ENCODE measurements at regions not wholly inside any gene's neighbourhood (a gene's known extent, or its start where the extent isn't known, plus 50 kb on each side); places are given as distances from the start of the nearest gene placed in this dataset.
"Not testable (repeated sequence)": the region's sequence is repeated elsewhere in the genome, so short reads cannot be mapped to it uniquely, and the experiment has no call there.

- ATAC-seq (replicated peaks in 1 of 2): no peak
- Mint-ChIP-seq H3K27me3 (ENCODE audit: low read depth) (peaks cover 5% of the 10 kb centered on the region), H3K36me3 (ENCODE audit: insufficient read depth in 2 of 2) (no peaks in the 10 kb centered on the region), H3K9me3 (no peaks in the 10 kb centered on the region), H3K4me3 (no peak overlapping the region), H3K27ac (no peak overlapping the region), H3K4me1 (ENCODE audit: low read depth) (no peaks in the 10 kb centered on the region)
- DNase-seq: peak; percentile 7 to 39
These were observed 464.9 kb downstream of the MFSD1 start for GRCh38 chr3:159266779-159267178.

- DNase-seq (no peak), ATAC-seq (replicated peaks in 1 of 2) (no peak)
- Mint-ChIP-seq H3K9me3 (peaks cover 2% of the 10 kb centered on the region in 2 donors), H3K4me3 (no peak overlapping the region), H3K27me3 (ENCODE audit: low read depth) (peaks cover 5% of the 10 kb centered on the region), H3K36me3 (ENCODE audit: insufficient read depth in 2 of 2) (no peaks in the 10 kb centered on the region), H3K4me1 (ENCODE audit: low read depth) (no peaks in the 10 kb centered on the region), H3K27ac (no peak overlapping the region)
These were observed 470.1 kb downstream of the MFSD1 start for GRCh38 chr3:159271799-159272512.

GRCh38 chr3:159273070-159273469 lies 471.2 kb downstream of the MFSD1 start:
- Mint-ChIP-seq H3K36me3 (ENCODE audit: insufficient read depth in 2 of 2) (no peaks in the 10 kb centered on the region), H3K4me3 (no peak overlapping the region), H3K9me3 (peaks cover 2 to 3% of the 10 kb centered on the region in 2 donors), H3K4me1 (ENCODE audit: low read depth) (no peaks in the 10 kb centered on the region), H3K27me3 (ENCODE audit: low read depth) (peaks cover 8% of the 10 kb centered on the region), H3K27ac (no peak overlapping the region)
- DNase-seq (no peak), ATAC-seq (replicated peaks in 1 of 2) (no peak)

DNA sequence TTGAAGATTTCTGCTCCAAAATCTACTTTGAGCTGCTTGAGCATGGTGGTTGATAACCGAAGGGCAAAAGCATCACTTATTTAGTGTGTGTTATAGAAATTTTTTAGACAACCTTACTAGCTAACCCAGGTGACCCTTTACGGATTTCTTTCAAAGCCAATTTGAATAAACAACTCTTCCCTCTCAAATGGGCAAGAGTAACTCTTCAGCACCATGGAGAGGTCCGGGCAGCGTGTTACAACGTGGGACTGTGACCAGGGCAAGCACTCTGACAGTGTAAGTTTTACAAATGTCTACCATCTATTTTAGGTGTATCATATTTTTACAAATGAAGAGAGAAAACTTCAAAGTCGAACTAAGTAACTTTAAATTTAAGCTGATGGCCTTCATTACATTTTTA lies 471.8 kb downstream of the MFSD1 start:
- peak in 1 of 2 donors; percentile 2 for DNase-seq
- no peaks in the 10 kb centered on the region for H3K36me3 Mint-ChIP-seq (ENCODE audit: insufficient read depth in 2 of 2)
- H3K9me3 Mint-ChIP-seq: peaks cover 2 to 3% of the 10 kb centered on the region in 2 donors
- H3K27me3 Mint-ChIP-seq (ENCODE audit: low read depth): peaks cover 8% of the 10 kb centered on the region
- no peaks in the 10 kb centered on the region for H3K4me1 Mint-ChIP-seq (ENCODE audit: low read depth)
- no peak overlapping the region for H3K4me3 Mint-ChIP-seq
- no peak overlapping the region for H3K27ac Mint-ChIP-seq
- ATAC-seq (replicated peaks in 1 of 2): no peak

- DNase-seq: no peak
- ATAC-seq (replicated peaks in 1 of 2): no peak
- no peaks in the 10 kb centered on the region for H3K36me3 Mint-ChIP-seq (ENCODE audit: insufficient read depth in 2 of 2)
- no peak overlapping the region for H3K27ac Mint-ChIP-seq
- H3K9me3 Mint-ChIP-seq: peaks cover 2 to 5% of the 10 kb centered on the region in 2 donors
- no peaks in the 10 kb centered on the region for H3K4me1 Mint-ChIP-seq (ENCODE audit: low read depth)
- H3K4me3 Mint-ChIP-seq: no peak overlapping the region
- peaks cover 8% of the 10 kb centered on the region for H3K27me3 Mint-ChIP-seq (ENCODE audit: low read depth)
These were observed 473.9 kb downstream of the MFSD1 start for GRCh38 chr3:159275741-159276140.

GRCh38 chr3:159277814-159278213 lies 476.0 kb downstream of the MFSD1 start:
- no peak overlapping the region for H3K4me3 Mint-ChIP-seq
- no peak for ATAC-seq (replicated peaks in 1 of 2)
- H3K36me3 Mint-ChIP-seq (ENCODE audit: insufficient read depth in 2 of 2): no peaks in the 10 kb centered on the region
- H3K27ac Mint-ChIP-seq: no peak overlapping the region
- H3K9me3 Mint-ChIP-seq: peaks cover 2 to 5% of the 10 kb centered on the region in 2 donors
- H3K27me3 Mint-ChIP-seq (ENCODE audit: low read depth): peaks cover 8% of the 10 kb centered on the region
- DNase-seq: no peak
- H3K4me1 Mint-ChIP-seq (ENCODE audit: low read depth): no peaks in the 10 kb centered on the region

DNA sequence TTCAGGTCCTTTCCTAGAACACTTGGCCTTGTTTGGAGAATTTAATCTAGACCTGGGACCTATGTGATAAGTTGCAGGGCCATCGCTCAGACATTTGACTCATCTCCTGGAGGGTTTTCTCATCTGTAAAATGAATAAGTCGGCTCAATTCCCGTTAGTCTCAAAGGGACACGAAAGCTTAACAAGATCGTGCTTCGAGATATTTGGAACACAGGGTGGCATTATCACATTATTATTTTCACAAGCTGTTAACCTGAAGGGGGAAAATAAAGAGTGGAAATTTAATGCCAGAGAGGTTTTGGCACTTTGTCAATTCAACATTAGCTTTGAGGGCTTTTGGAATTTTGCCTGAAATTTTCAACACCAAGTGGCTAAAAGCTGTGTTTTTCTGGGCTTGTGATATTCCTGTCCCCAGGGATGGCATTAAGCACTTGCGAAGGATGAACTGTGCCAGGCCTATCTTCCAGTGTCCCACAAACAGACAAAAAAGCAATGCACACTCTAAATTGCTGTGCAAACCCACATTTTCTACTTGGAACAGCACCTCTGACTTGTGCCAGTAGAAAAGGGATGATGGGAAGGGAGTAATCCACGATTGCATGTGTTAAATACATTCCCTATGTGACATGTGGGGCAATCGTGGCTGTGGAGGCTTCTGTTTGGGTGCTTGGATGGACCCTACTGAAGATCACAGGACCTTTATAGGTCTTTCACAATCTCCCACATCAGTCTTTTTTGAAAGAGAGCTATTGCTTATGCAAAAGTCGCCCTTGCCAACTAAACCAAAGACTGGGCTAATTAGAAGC lies 478.7 kb downstream of the MFSD1 start:
- Mint-ChIP-seq H3K9me3 (peaks cover 2 to 5% of the 10 kb centered on the region in 2 donors), H3K27me3 (ENCODE audit: low read depth) (peaks cover 8% of the 10 kb centered on the region)

GRCh38 chr3:159293493-159293892 lies 491.6 kb downstream of the MFSD1 start:
- no peak for DNase-seq
- Mint-ChIP-seq H3K4me3 (no peak overlapping the region), H3K4me1 (ENCODE audit: low read depth) (no peaks in the 10 kb centered on the region), H3K9me3 (peaks cover 2 to 9% of the 10 kb centered on the region in 2 donors), H3K36me3 (ENCODE audit: insufficient read depth in 2 of 2) (peaks cover 0 to 1% of the 10 kb centered on the region in 2 donors), H3K27me3 (ENCODE audit: low read depth) (no peaks in the 10 kb centered on the region), H3K27ac (no peak overlapping the region)
- ATAC-seq (replicated peaks in 1 of 2): no peak

More for the DNA sequence above, 478.7 kb downstream of the MFSD1 start:
- no peak overlapping the region for H3K27ac Mint-ChIP-seq
- no peak for DNase-seq
- H3K36me3 Mint-ChIP-seq (ENCODE audit: insufficient read depth in 2 of 2): no peaks in the 10 kb centered on the region
- no peak for ATAC-seq (replicated peaks in 1 of 2)
- H3K4me1 Mint-ChIP-seq (ENCODE audit: low read depth): no peaks in the 10 kb centered on the region
- H3K4me3 Mint-ChIP-seq: no peak overlapping the region

GRCh38 chr3:159301961-159302360 lies 500.1 kb downstream of the MFSD1 start:
- H3K27me3 Mint-ChIP-seq (ENCODE audit: low read depth): no peaks in the 10 kb centered on the region
- no peak overlapping the region for H3K4me3 Mint-ChIP-seq
- no peak for ATAC-seq (replicated peaks in 1 of 2)
- peaks cover 2% of the 10 kb centered on the region in 2 donors for H3K9me3 Mint-ChIP-seq
- H3K36me3 Mint-ChIP-seq (ENCODE audit: insufficient read depth in 2 of 2): peaks cover 0 to 1% of the 10 kb centered on the region in 2 donors
- DNase-seq: no peak
- H3K4me1 Mint-ChIP-seq (ENCODE audit: low read depth): no peaks in the 10 kb centered on the region
- H3K27ac Mint-ChIP-seq: no peak overlapping the region

GRCh38 chr3:159305017-159305416 lies 503.2 kb downstream of the MFSD1 start:
- DNase-seq (no peak), ATAC-seq (replicated peaks in 1 of 2) (no peak)
- Mint-ChIP-seq H3K27ac (no peak overlapping the region), H3K27me3 (ENCODE audit: low read depth) (no peaks in the 10 kb centered on the region), H3K4me1 (ENCODE audit: low read depth) (no peaks in the 10 kb centered on the region), H3K36me3 (ENCODE audit: insufficient read depth in 2 of 2) (no peaks in the 10 kb centered on the region), H3K9me3 (peaks cover 4% of the 10 kb centered on the region in 2 donors), H3K4me3 (no peak overlapping the region)

- not testable (repeated sequence) for H3K9me3 Mint-ChIP-seq; ATAC-seq (replicated peaks in 1 of 2); H3K4me3 Mint-ChIP-seq; H3K36me3 Mint-ChIP-seq (ENCODE audit: insufficient read depth in 2 of 2); H3K4me1 Mint-ChIP-seq (ENCODE audit: low read depth); DNase-seq; H3K27me3 Mint-ChIP-seq (ENCODE audit: low read depth); H3K27ac Mint-ChIP-seq
These were observed 514.9 kb downstream of the MFSD1 start for GRCh38 chr3:159316706-159317105.

DNA sequence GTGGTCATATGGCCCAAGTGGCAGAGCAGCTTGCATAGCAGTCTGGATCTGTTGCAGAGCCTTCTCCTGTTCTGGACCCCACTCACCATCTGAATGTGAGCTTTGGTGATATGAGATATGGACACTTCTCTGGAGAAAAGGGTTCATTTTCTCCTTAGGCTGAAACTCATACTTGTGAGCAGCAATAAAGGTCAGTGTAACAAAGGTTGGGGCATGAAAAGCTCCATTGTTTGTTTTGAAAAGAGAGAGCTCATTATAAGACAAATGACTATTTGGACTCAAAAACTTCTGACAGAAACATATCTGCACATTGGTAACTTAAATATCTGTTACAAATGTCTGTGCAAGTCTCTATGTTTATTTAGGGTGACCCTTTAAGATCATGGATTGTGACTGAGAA lies 517.3 kb downstream of the MFSD1 start:
- Mint-ChIP-seq H3K4me3 (no peak overlapping the region), H3K27ac (no peak overlapping the region), H3K4me1 (ENCODE audit: low read depth) (no peaks in the 10 kb centered on the region)

GRCh38 chr3:159322322-159322939 lies 520.6 kb downstream of the MFSD1 start:
- no peaks in the 10 kb centered on the region for H3K4me1 Mint-ChIP-seq (ENCODE audit: low read depth)
- DNase-seq: peak; percentile 14 to 26
- H3K9me3 Mint-ChIP-seq: no peaks in the 10 kb centered on the region
- no peaks in the 10 kb centered on the region for H3K27me3 Mint-ChIP-seq (ENCODE audit: low read depth)
- H3K36me3 Mint-ChIP-seq (ENCODE audit: insufficient read depth in 2 of 2): no peaks in the 10 kb centered on the region
- H3K4me3 Mint-ChIP-seq: no peak overlapping the region
- no peak overlapping the region for H3K27ac Mint-ChIP-seq
- ATAC-seq (replicated peaks in 1 of 2): no peak

More for the DNA sequence above, 517.3 kb downstream of the MFSD1 start:
- Mint-ChIP-seq H3K36me3 (ENCODE audit: insufficient read depth in 2 of 2) (no peaks in the 10 kb centered on the region), H3K27me3 (ENCODE audit: low read depth) (no peaks in the 10 kb centered on the region), H3K9me3 (peaks cover 0 to 3% of the 10 kb centered on the region in 2 donors)
- no peak for DNase-seq
- ATAC-seq (replicated peaks in 1 of 2): no peak

Data from activated T-cell treated with anti-CD3 and anti-CD28 coated beads, Interleukin-2, amount 50 U/mL, for 72 hours (primary cell).